ENCODE measurements at regions not wholly inside any gene's neighbourhood (a gene's known extent, or its start where the extent isn't known, plus 50 kb on each side); places are given as distances from the start of the nearest gene placed in this dataset.

- H3K27ac ChIP-seq (ENCODE audit: low read length), result no peak overlapping the region
- H3K4me3 ChIP-seq (ENCODE audit: low read length), result no peak overlapping the region
- no TSS peak for BruUV-seq (replicated peaks)
- no peaks in the 10 kb centered on the region for H3K9me3 ChIP-seq (ENCODE audit: low read length)
- intact Hi-C loops (cut with micrococcal nuclease), result no loop called here
- ATAC-seq (no peak), DNase-seq (no peak)
- H4K20me1 ChIP-seq (ENCODE audit: low read length), result no peaks in the 10 kb centered on the region
- no peaks in the 10 kb centered on the region for H3K36me3 ChIP-seq (ENCODE audit: low read depth, low read length)
- CTCF ChIA-PET, result no interaction called here
- no peaks in the 10 kb centered on the region for H3K9me2 ChIP-seq (replicated peaks; ENCODE audit: low read length)
- no peaks in the 10 kb centered on the region for H3K27me3 ChIP-seq (ENCODE audit: low read length)
- no peaks in the 10 kb centered on the region for H3F3A ChIP-seq (ENCODE audit: low read length, unreplicated experiment)
- no peak for TF ChIP-seq EZH2 (IDR thresholded peaks at IDR 0.05; ENCODE audit: low read length, unreplicated experiment)
- TF ChIP-seq EZH2phosphoT487 (IDR thresholded peaks at IDR 0.05; ENCODE audit: borderline replicate concordance, low read length), result no peak
- TF ChIP-seq CTCF (conservative IDR thresholded peaks at IDR 0.05; ENCODE audit: low read depth, low read length), result no peak
- POLR2A ChIA-PET (ENCODE audit: unreplicated experiment), result no interaction called here
- H2AFZ ChIP-seq (ENCODE audit: low read length), result no peak overlapping the region
- H3K4me2 ChIP-seq (ENCODE audit: low read length), result no peak overlapping the region
- no peak overlapping the region for H3K9ac ChIP-seq (ENCODE audit: low read length)
- H3K4me1 ChIP-seq (ENCODE audit: insufficient read depth, low read length), result no peaks in the 10 kb centered on the region
- H3K79me2 ChIP-seq (ENCODE audit: low read length), result no peaks in the 10 kb centered on the region
Measured at GRCh38 chr2:125490308-125490707, 1165.7 kb upstream of the GYPC start.

GRCh38 chr2:125491663-125492062 is 1164.3 kb upstream of the GYPC start:
- no peaks in the 10 kb centered on the region for H3K9me2 ChIP-seq (replicated peaks; ENCODE audit: low read length)
- H3K27me3 ChIP-seq (ENCODE audit: low read length), result no peaks in the 10 kb centered on the region
- no peak for ATAC-seq
- no peak overlapping the region for H3K4me2 ChIP-seq (ENCODE audit: low read length)
- no peak overlapping the region for H3K27ac ChIP-seq (ENCODE audit: low read length)
- H3F3A ChIP-seq (ENCODE audit: low read length, unreplicated experiment), result no peaks in the 10 kb centered on the region
- H3K9me3 ChIP-seq (ENCODE audit: low read length), result no peaks in the 10 kb centered on the region
- H2AFZ ChIP-seq (ENCODE audit: low read length), result no peak overlapping the region
- no peak for DNase-seq
- H3K9ac ChIP-seq (ENCODE audit: low read length), result no peak overlapping the region
- no peaks in the 10 kb centered on the region for H3K79me2 ChIP-seq (ENCODE audit: low read length)
- no peaks in the 10 kb centered on the region for H3K36me3 ChIP-seq (ENCODE audit: low read depth, low read length)
- CTCF ChIA-PET, result no interaction called here
- POLR2A ChIA-PET (ENCODE audit: unreplicated experiment), result no interaction called here
- TF ChIP-seq CTCF (conservative IDR thresholded peaks at IDR 0.05; ENCODE audit: low read depth, low read length) (no peak), EZH2phosphoT487 (IDR thresholded peaks at IDR 0.05; ENCODE audit: borderline replicate concordance, low read length) (no peak), EZH2 (IDR thresholded peaks at IDR 0.05; ENCODE audit: low read length, unreplicated experiment) (no peak)
- no peak overlapping the region for H3K4me3 ChIP-seq (ENCODE audit: low read length)
- no peaks in the 10 kb centered on the region for H3K4me1 ChIP-seq (ENCODE audit: insufficient read depth, low read length)
- no peaks in the 10 kb centered on the region for H4K20me1 ChIP-seq (ENCODE audit: low read length)
- BruUV-seq (replicated peaks), result no TSS peak
- intact Hi-C loops (cut with micrococcal nuclease), result no loop called here

- Histone ChIP-seq H2AFZ (ENCODE audit: low read length) (no peak overlapping the region), H3K27ac (ENCODE audit: low read length) (no peak overlapping the region), H3K9me3 (ENCODE audit: low read length) (peaks cover 8% of the 10 kb centered on the region; the same call in 1 of the 2 replicates), H3K79me2 (ENCODE audit: low read length) (no peaks in the 10 kb centered on the region), H3K9ac (ENCODE audit: low read length) (no peak overlapping the region), H4K20me1 (ENCODE audit: low read length) (no peaks in the 10 kb centered on the region), H3K27me3 (ENCODE audit: low read length) (no peaks in the 10 kb centered on the region), H3F3A (ENCODE audit: low read length, unreplicated experiment) (no peaks in the 10 kb centered on the region), H3K4me3 (ENCODE audit: low read length) (no peak overlapping the region), H3K4me2 (ENCODE audit: low read length) (no peak overlapping the region), H3K9me2 (replicated peaks; ENCODE audit: low read length) (no peaks in the 10 kb centered on the region), H3K36me3 (ENCODE audit: low read depth, low read length) (no peaks in the 10 kb centered on the region), H3K4me1 (ENCODE audit: insufficient read depth, low read length) (no peaks in the 10 kb centered on the region)
- ChIA-PET POLR2A (ENCODE audit: unreplicated experiment) (no interaction called here), CTCF (no interaction called here)
- TF ChIP-seq EZH2phosphoT487 (IDR thresholded peaks at IDR 0.05; ENCODE audit: borderline replicate concordance, low read length) (no peak), EZH2 (IDR thresholded peaks at IDR 0.05; ENCODE audit: low read length, unreplicated experiment) (no peak), CTCF (conservative IDR thresholded peaks at IDR 0.05; ENCODE audit: low read depth, low read length) (no peak)
- ATAC-seq (no peak), DNase-seq (no peak)
- intact Hi-C loops (cut with micrococcal nuclease), result no loop called here
- BruUV-seq (replicated peaks), result no TSS peak
Measured at GRCh38 chr2:125512313-125512712, 1143.6 kb upstream of the GYPC start.
